Stimulated activated CD8-positive, alpha-beta memory T cell treated with anti-CD3 and anti-CD28 coated beads, Interleukin-15, amount 100 ng/mL, for 4 hours (primary cell): ENCODE measurements at regions not wholly inside any gene's neighbourhood (a gene's known extent, or its start where the extent isn't known, plus 50 kb on each side); places are given as distances from the start of the nearest gene placed in this dataset.

Experiments
- DNase-seq, 2 donors: peaks; one replicate each; pipeline ENCODE4 v3.0.0-alpha.2; 2020; ENCODE audit warnings: low read depth in 2 of 2

DNA sequence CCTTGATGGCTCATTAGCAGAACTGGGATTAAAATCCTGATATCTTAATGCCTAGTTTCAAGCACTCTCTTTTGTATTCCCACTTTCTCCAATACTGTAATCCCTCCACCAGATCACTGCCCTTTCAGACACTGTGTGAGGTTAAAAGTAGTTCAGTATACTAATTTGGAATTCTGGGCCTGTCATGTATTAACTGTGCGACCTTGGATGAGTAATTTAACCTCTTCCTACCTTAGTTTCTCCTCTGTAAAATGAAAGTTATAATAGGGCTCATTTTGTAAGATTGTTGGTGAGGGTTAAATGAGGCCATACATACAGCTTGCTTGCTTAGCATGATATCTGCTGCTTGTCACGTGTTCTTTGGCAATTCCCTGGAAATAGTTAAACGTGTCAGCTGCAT is 207.3 kb upstream of the HS3ST1 start:
- no peak for DNase-seq

- no peak for DNase-seq
These were observed 206.6 kb upstream of the HS3ST1 start for GRCh38 chr4:11635342-11635741.

- DNase-seq, result no peak
These were observed 205.6 kb upstream of the HS3ST1 start for GRCh38 chr4:11634283-11634682.

DNA sequence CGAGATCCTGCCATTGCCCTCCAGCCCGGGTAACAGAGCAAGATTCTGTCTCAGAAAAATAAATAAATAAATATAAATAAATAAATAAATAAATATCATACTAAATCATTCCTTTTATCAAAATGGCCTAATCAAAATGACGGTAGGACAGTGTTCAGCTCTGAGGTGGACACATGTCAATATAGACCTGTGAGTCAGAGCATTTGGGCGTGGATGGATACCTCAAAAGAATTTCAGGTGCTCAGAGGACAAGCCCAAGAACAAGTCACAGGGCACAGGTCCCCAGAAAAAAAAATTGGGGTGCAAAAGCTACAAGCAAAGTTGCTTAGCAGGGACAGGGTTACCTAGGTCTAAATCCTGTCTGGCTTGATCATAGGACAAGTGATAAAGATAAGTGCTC is 204.7 kb upstream of the HS3ST1 start:
- no peak for DNase-seq

GRCh38 chr4:11632483-11632882 is 203.8 kb upstream of the HS3ST1 start:
- no peak for DNase-seq

- DNase-seq, result no peak
These were observed 203.3 kb upstream of the HS3ST1 start for GRCh38 chr4:11632025-11632424.

DNA sequence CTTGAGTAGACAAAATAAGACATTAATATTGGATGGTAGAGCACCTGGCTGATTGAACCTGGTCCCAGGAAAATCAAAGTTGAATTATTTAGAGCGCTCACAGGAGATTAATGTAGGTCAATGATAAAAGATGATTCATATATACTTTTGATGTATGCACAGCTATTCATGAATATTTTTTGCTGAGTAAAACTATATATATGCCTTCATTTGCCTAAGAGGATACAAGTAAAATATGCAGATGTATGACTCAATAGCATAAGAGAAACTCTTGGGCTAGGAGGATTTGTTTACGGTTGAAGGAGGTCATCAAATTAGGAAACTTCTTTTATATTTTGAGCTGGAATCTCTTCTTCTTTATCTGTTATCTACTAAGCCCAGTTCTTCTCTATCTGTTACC is 202.7 kb upstream of the HS3ST1 start:
- no peak for DNase-seq

DNA sequence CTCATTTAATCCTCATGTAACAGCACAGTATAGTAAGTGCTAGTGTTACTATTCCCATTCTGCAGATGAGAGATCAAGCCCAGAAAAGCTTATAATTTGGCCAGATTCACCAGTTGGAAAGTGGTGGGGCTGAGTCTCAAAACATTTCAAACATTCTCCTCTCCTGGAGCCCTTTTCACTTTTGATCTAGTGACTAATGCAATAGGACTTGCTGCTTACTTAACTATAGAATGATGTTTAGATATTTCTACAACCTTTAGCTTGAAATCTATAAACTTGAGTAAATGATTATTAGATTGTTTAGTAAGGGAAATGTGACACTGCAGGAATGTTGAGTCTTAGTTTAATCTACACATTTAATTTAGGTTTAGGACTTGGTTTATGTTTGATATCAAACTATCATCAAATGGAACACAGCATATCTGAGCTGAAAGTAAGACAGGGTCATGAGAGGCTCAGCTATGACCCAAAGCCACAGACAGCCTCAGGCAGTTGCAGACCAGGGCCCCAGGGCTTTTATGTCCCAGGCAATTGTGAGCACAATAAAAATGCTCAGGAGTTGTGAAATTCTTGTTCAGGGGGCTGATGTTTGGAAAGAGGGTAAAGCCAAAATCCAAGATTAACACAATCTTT is 199.5 kb upstream of the HS3ST1 start:
- DNase-seq, result no peak

DNA sequence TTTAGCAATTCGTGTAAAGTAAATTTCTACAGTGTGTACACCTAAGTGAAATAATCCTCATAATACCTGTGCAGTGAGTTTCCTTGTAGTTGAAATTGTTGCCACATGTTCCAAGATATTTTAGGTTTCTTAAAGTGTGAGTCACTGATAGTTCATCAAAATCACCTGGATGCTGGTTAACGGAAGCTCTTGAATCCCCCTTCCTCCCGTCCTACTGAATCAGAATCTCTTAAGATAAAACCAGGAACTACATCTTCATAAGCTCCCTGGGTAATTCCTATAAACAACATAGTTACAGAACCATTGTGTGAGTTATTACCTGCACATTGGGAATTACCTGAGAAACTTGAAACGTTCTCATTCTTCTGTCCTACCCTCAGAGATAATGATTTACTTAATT is 197.4 kb upstream of the HS3ST1 start:
- no peak for DNase-seq

DNA sequence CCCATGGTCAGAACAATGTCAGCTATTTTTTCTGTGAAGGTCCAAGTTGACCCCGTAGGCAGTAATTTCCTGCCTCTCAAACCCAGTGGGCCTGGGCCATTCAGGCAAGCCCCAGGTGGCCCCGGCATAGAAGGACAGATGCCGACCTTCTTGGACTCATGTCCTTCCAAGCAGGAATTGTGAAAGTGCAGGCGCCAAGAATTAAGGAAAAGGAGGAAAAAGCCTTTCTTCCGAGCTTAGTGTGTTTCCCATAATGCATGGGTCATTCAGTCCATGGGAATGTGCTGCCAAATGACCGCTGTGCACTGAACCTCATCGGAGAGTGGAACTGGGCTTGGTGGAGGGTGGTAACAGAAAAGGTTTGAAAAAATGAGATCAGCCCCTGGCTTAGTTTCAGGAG is 196.5 kb upstream of the HS3ST1 start:
- DNase-seq, result no peak

DNA sequence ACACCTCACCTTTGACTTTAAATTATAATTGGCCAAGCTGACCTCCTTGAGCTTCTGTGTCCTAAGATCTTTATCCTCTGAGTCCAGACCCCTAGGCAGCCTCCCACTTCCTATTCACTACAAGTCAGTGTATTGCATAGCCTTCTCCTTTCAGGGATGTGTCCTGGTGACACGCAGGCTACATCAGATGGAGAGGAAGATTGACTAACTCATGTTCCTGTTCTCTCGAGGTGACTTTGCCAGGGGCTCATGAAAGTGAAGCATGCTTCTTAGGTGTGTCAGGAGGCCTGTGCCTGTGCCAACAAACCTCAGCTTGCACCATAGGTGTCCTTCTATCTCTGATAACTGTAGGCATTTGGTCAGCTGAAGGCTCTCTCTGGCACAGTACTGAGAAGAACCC is 195.7 kb upstream of the HS3ST1 start:
- no peak for DNase-seq

DNA sequence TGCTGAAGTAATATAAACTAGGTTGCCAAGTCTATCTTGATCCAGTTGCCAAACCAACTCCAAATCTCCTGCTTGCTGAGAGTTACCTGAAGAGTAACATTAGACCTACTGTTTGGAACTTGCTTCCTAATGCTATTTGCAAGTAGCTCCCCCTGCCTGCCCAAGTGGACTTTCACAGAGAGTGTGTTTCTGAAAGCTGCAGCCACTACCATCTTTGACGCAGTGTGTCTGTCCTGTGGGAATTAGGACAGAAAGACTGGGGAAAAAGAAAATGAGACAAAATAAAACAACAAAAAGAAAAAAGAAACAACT is 195.0 kb upstream of the HS3ST1 start:
- DNase-seq, result no peak

DNA sequence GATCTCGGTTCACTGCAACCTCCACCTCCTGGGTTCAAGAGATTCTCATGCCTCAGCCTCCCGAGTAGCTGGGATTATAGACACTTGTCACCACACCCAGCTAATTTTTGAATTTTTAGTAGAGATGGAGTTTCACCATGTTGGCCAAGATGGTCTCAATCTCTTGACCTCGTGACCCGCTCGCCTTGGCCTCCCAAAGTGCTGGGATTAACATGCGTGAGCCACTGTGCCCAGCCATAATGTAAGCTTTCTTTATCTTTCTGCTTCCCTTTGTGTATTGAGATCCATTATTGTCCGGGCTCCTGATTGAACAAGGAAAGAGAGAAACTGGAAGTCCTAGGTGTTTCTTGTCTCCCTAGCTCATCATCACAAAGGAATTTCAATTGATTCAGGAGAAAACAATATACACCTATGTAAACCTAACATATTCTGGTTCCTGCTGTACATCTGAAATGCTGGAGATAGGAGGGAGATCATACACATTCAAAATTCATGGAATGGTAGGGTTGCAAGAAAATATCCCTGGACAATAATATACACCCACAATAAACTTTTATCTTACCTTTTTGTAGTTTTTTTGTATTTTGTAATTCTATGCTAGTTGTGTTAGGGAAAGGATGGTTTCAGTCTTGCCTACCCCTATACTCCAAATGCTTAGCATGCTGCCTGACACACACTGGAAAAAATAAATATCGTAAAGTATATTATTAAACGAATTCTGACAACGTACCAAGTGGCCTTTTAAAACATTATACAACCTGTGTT is 194.4 kb upstream of the HS3ST1 start:
- no peak for DNase-seq

- DNase-seq, result no peak
These were observed 192.2 kb upstream of the HS3ST1 start for GRCh38 chr4:11620861-11621260.

DNA sequence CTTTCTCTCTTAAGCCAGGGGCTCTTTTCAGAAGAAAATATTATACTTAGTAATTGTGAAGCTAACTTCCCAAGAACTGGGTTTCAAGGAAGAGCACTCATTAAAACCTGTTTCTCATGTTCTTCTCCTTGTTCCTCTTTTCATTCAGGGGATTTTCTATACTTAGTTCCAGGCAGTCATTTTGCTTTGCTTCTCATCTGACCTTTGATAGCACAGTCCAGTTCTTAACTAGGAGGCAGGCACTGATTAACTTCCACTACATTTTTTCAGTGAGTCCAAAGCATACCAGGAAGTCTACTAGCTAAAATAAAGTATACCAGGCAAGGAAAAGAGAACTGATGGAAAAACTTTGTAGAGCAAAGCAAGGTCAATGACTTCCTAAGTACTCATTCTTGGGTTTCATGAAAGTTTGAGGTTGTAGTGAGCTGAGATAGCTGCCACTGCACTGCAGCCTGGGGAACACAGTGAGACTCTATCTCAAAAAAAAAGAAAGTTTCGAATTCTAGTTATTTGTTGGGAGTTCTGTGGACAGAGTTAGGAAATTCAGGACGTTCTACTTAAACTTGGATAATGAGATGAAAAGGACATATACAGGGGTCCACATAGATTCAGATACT is 190.1 kb upstream of the HS3ST1 start:
- DNase-seq, result no peak

- no peak for DNase-seq
These were observed 188.2 kb upstream of the HS3ST1 start for GRCh38 chr4:11616856-11617255.

DNA sequence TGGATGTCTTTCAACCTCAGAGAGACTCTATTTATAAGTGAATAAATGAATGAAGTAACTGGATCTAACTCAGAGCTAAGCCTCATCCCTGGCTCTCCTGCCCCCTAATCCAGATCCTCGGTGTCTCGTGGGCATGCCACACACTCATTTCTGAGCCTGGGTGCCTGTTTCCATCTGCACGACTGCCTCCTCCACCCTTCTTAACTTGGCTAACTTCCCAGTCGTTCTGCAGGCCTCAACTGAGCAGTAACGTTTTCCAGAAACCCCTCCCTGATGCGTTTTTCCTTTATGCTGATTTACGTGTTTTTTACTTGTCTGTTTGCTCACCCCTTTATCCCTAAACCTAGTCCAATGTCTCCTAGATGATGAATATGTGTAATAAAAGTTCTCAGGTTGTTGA is 186.9 kb upstream of the HS3ST1 start:
- no peak for DNase-seq

GRCh38 chr4:11614426-11614825 is 185.7 kb upstream of the HS3ST1 start:
- no peak for DNase-seq

DNA sequence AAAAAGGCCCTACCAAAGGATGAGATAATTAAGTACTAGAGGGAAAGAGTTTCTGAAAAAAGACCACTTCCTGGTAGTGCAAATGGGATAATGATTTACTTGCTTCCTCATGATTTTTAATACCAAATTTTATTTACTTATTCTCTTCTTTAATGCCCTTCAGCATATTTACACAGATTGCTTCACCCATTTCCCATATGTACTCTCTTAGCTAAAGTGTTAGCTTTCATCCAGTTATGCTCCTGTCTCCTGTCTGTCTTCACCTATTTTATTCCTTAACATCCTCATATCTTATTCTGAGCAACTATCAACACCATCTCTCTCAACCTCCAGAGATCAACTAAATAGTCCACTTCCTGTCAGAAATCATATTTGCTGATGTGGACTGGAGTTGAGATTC is 183.2 kb upstream of the HS3ST1 start:
- no peak for DNase-seq

- no peak for DNase-seq
These were observed 181.1 kb upstream of the HS3ST1 start for GRCh38 chr4:11609751-11610150.

GRCh38 chr4:11608992-11609391 is 180.3 kb upstream of the HS3ST1 start:
- no peak for DNase-seq

DNA sequence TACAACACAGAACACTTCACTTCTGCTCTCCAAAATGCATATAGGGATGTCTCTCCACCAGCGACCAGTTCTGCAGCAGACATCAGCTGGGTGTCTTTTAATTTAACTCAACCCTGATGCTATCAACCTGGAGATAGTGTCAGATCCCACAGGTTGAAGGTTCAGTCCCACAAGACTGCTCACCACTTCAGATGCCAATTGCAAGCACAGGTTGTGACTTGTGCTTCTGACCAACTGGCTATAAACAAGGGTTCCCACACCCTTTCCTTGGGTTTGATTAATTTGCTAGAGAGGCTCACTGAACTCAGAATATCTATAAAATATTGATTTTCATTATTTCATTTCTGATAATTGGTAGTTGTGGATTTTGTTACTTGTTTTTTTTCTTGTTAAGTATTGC is 177.4 kb upstream of the HS3ST1 start:
- DNase-seq, result no peak

GRCh38 chr4:11605597-11605996 is 176.9 kb upstream of the HS3ST1 start:
- DNase-seq, result no peak

GRCh38 chr4:11604821-11605220 is 176.1 kb upstream of the HS3ST1 start:
- DNase-seq, result no peak
